ENCODE measurements at regions not wholly inside any gene's neighbourhood (a gene's known extent, or its start where the extent isn't known, plus 50 kb on each side); places are given as distances from the start of the nearest gene placed in this dataset.

- no peaks in the 10 kb centered on the region for H3K27me3 ChIP-seq
- intact Hi-C loops (cut with DNase I), result no loop called here
- no peaks in the 10 kb centered on the region for H3K4me1 ChIP-seq
- H3K27ac ChIP-seq, result no peak overlapping the region
- no peak for ATAC-seq
- TF ChIP-seq POLR2A (IDR thresholded peaks at IDR 0.05) (no peak), CTCF (IDR thresholded peaks at IDR 0.05) (no peak)
- no peak for DNase-seq
- H3K9me3 ChIP-seq, result no peaks in the 10 kb centered on the region
- H3K4me3 ChIP-seq, result no peak overlapping the region
- WGBS (ENCODE audit: insufficient coverage, low coverage, low lambda C conversion rate, missing lambda C conversion rate), result 36% methylated on average over 5 of the region's 5 CpGs
- no peaks in the 10 kb centered on the region for H3K36me3 ChIP-seq
Measured at GRCh38 chrX:143095321-143095720, 69.6 kb downstream of the SPANXN4 start.

- Histone ChIP-seq H3K27me3 (no peaks in the 10 kb centered on the region), H3K9me3 (no peaks in the 10 kb centered on the region), H3K4me1 (no peaks in the 10 kb centered on the region), H3K27ac (no peak overlapping the region), H3K36me3 (no peaks in the 10 kb centered on the region), H3K4me3 (no peak overlapping the region)
- no peak for TF ChIP-seq CTCF (IDR thresholded peaks at IDR 0.05)
- TF ChIP-seq POLR2A (IDR thresholded peaks at IDR 0.05), result no peak
- DNase-seq (no peak), ATAC-seq (no peak)
- 42% methylated on average over 7 of the region's 7 CpGs for WGBS (ENCODE audit: insufficient coverage, low coverage, low lambda C conversion rate, missing lambda C conversion rate)
- intact Hi-C loops (cut with DNase I), result no loop called here
Measured at GRCh38 chrX:143094417-143095023, 68.8 kb downstream of the SPANXN4 start.

Measured in right lobe of liver (tissue), 6 donors.